ENCODE measurements at regions not wholly inside any gene's neighbourhood (a gene's known extent, or its start where the extent isn't known, plus 50 kb on each side); places are given as distances from the start of the nearest gene placed in this dataset.

GRCh38 chr6:169162752-169163407 is 90.8 kb downstream of the THBS2 start:
- H2AFZ ChIP-seq (ENCODE audit: low read depth, low read length), result no peak overlapping the region
- H4K91ac ChIP-seq (ENCODE audit: low read length), result no peak overlapping the region
- no peaks in the 10 kb centered on the region for H3K36me3 ChIP-seq (ENCODE audit: control insufficient read depth in 1 of 2, insufficient read depth in 2 of 2, low read depth in 1 of 2, low read length in 2 of 2)
- H2BK15ac ChIP-seq (ENCODE audit: low read depth, poor library complexity, severe bottlenecking), result no peak overlapping the region
- no peak overlapping the region for H3K4me2 ChIP-seq (ENCODE audit: low read length, poor library complexity, severe bottlenecking)
- no peak overlapping the region for H3K27ac ChIP-seq (ENCODE audit: low read length, poor library complexity, severe bottlenecking)
- peak overlapping the region; percentile 17 for H2AK5ac ChIP-seq (ENCODE audit: low read length, severe bottlenecking)
- peak overlapping the region; percentile 67 for H3K9ac ChIP-seq (ENCODE audit: low read length)
- no peak overlapping the region for H2BK120ac ChIP-seq (ENCODE audit: low read depth, low read length)
- H3K4ac ChIP-seq (ENCODE audit: low read depth in 1 of 2, low read length in 2 of 2), result no peak overlapping the region
- H3K23ac ChIP-seq (ENCODE audit: low read length in 2 of 2), result no peak overlapping the region
- no peak overlapping the region for H3K14ac ChIP-seq (ENCODE audit: low read length in 2 of 2)
- 68% methylated on average over 11 of the region's 12 CpGs for WGBS
- no peak overlapping the region for H3K18ac ChIP-seq (ENCODE audit: low read depth in 1 of 2, low read length in 2 of 2)
- H3K9me3 ChIP-seq (ENCODE audit: control insufficient read depth, low read length), result no peaks in the 10 kb centered on the region
- H3K79me1 ChIP-seq (replicated peaks; ENCODE audit: low read length, poor library complexity, severe bottlenecking), result no peaks in the 10 kb centered on the region
- no peak overlapping the region for H2BK5ac ChIP-seq (ENCODE audit: low read depth, low read length, poor library complexity, severe bottlenecking)
- peaks cover 19% of the 10 kb centered on the region for H3K4me1 ChIP-seq (ENCODE audit: control insufficient read depth, insufficient read depth, low read depth, low read length)
- H3K27me3 ChIP-seq (ENCODE audit: control insufficient read depth in 1 of 2, insufficient read depth in 1 of 2, low read length in 2 of 2), result no peaks in the 10 kb centered on the region
- H4K8ac ChIP-seq (ENCODE audit: low read length), result no peak overlapping the region
- peak; percentile 85 for DNase-seq
- no peak overlapping the region for H2BK12ac ChIP-seq (ENCODE audit: low read length in 2 of 2)
- H3K4me3 ChIP-seq (ENCODE audit: insufficient read depth in 1 of 2, low read depth in 1 of 2, low read length in 2 of 2), result peak overlapping the region in 1 of 2 experiments; percentile 46

GRCh38 chr6:169162249-169162648 is 91.4 kb downstream of the THBS2 start:
- H3K4ac ChIP-seq (ENCODE audit: low read depth in 1 of 2, low read length in 2 of 2), result no peak overlapping the region
- peak overlapping the region in 1 of 2 experiments; percentile 46 for H3K4me3 ChIP-seq (ENCODE audit: insufficient read depth in 1 of 2, low read depth in 1 of 2, low read length in 2 of 2)
- H2BK5ac ChIP-seq (ENCODE audit: low read depth, low read length, poor library complexity, severe bottlenecking), result no peak overlapping the region
- no peak overlapping the region for H4K91ac ChIP-seq (ENCODE audit: low read length)
- no peak overlapping the region for H3K18ac ChIP-seq (ENCODE audit: low read depth in 1 of 2, low read length in 2 of 2)
- no peak overlapping the region for H2BK12ac ChIP-seq (ENCODE audit: low read length in 2 of 2)
- no peak overlapping the region for H3K4me2 ChIP-seq (ENCODE audit: low read length, poor library complexity, severe bottlenecking)
- H3K4me1 ChIP-seq (ENCODE audit: control insufficient read depth, insufficient read depth, low read depth, low read length), result peaks cover 16% of the 10 kb centered on the region
- H3K79me1 ChIP-seq (replicated peaks; ENCODE audit: low read length, poor library complexity, severe bottlenecking), result no peaks in the 10 kb centered on the region
- no peaks in the 10 kb centered on the region for H3K27me3 ChIP-seq (ENCODE audit: control insufficient read depth in 1 of 2, insufficient read depth in 1 of 2, low read length in 2 of 2)
- no peak overlapping the region for H3K23ac ChIP-seq (ENCODE audit: low read length in 2 of 2)
- H2AK5ac ChIP-seq (ENCODE audit: low read length, severe bottlenecking), result no peak overlapping the region
- peak overlapping the region; percentile 67 for H3K9ac ChIP-seq (ENCODE audit: low read length)
- H3K9me3 ChIP-seq (ENCODE audit: control insufficient read depth, low read length), result no peaks in the 10 kb centered on the region
- no peak overlapping the region for H2BK15ac ChIP-seq (ENCODE audit: low read depth, poor library complexity, severe bottlenecking)
- no peak overlapping the region for H4K8ac ChIP-seq (ENCODE audit: low read length)
- H2AFZ ChIP-seq (ENCODE audit: low read depth, low read length), result no peak overlapping the region
- no peak overlapping the region for H3K14ac ChIP-seq (ENCODE audit: low read length in 2 of 2)
- no peak for DNase-seq
- no peak overlapping the region for H2BK120ac ChIP-seq (ENCODE audit: low read depth, low read length)
- 94% methylated on average over 23 of the region's 23 CpGs for WGBS
- H3K36me3 ChIP-seq (ENCODE audit: control insufficient read depth in 1 of 2, insufficient read depth in 2 of 2, low read depth in 1 of 2, low read length in 2 of 2), result no peaks in the 10 kb centered on the region
- H3K27ac ChIP-seq (ENCODE audit: low read length, poor library complexity, severe bottlenecking), result no peak overlapping the region

- Histone ChIP-seq H2BK15ac (ENCODE audit: low read depth, poor library complexity, severe bottlenecking) (no peak overlapping the region), H3K79me1 (replicated peaks; ENCODE audit: low read length, poor library complexity, severe bottlenecking) (no peaks in the 10 kb centered on the region), H4K91ac (ENCODE audit: low read length) (no peak overlapping the region), H2BK12ac (ENCODE audit: low read length in 2 of 2) (no peak overlapping the region), H3K36me3 (ENCODE audit: control insufficient read depth in 1 of 2, insufficient read depth in 2 of 2, low read depth in 1 of 2, low read length in 2 of 2) (no peaks in the 10 kb centered on the region), H3K14ac (ENCODE audit: low read length in 2 of 2) (no peak overlapping the region), H2BK5ac (ENCODE audit: low read depth, low read length, poor library complexity, severe bottlenecking) (no peak overlapping the region), H3K18ac (ENCODE audit: low read depth in 1 of 2, low read length in 2 of 2) (no peak overlapping the region), H2AFZ (ENCODE audit: low read depth, low read length) (no peak overlapping the region), H3K23ac (ENCODE audit: low read length in 2 of 2) (no peak overlapping the region), H2AK5ac (ENCODE audit: low read length, severe bottlenecking) (no peak overlapping the region), H3K9me3 (ENCODE audit: control insufficient read depth, low read length) (no peaks in the 10 kb centered on the region), H2BK120ac (ENCODE audit: low read depth, low read length) (no peak overlapping the region), H3K4me1 (ENCODE audit: control insufficient read depth, insufficient read depth, low read depth, low read length) (peaks cover 16% of the 10 kb centered on the region), H3K9ac (ENCODE audit: low read length) (no peak overlapping the region), H3K4me2 (ENCODE audit: low read length, poor library complexity, severe bottlenecking) (no peak overlapping the region), H3K4me3 (ENCODE audit: insufficient read depth in 1 of 2, low read depth in 1 of 2, low read length in 2 of 2) (no peak overlapping the region), H4K8ac (ENCODE audit: low read length) (no peak overlapping the region), H3K27me3 (ENCODE audit: control insufficient read depth in 1 of 2, insufficient read depth in 1 of 2, low read length in 2 of 2) (no peaks in the 10 kb centered on the region), H3K27ac (ENCODE audit: low read length, poor library complexity, severe bottlenecking) (no peak overlapping the region), H3K4ac (ENCODE audit: low read depth in 1 of 2, low read length in 2 of 2) (no peak overlapping the region)
- WGBS, result 82% methylated on average over 13 of the region's 13 CpGs
- DNase-seq, result no peak
Measured at GRCh38 chr6:169161572-169162167, 92.0 kb downstream of the THBS2 start.

- H4K91ac ChIP-seq (ENCODE audit: low read length), result no peak overlapping the region
- 89% methylated on average over 15 of the region's 15 CpGs for WGBS
- no peak overlapping the region for H2AFZ ChIP-seq (ENCODE audit: low read depth, low read length)
Measured at GRCh38 chr6:169160855-169161560, 92.6 kb downstream of the THBS2 start.

More at GRCh38 chr6:169160855-169161560, 92.6 kb downstream of the THBS2 start:
- H2BK5ac ChIP-seq (ENCODE audit: low read depth, low read length, poor library complexity, severe bottlenecking), result no peak overlapping the region
- no peak overlapping the region for H2BK120ac ChIP-seq (ENCODE audit: low read depth, low read length)
- no peak overlapping the region for H3K14ac ChIP-seq (ENCODE audit: low read length in 2 of 2)
- H4K8ac ChIP-seq (ENCODE audit: low read length), result no peak overlapping the region
- no peak overlapping the region for H3K23ac ChIP-seq (ENCODE audit: low read length in 2 of 2)
- H3K4me2 ChIP-seq (ENCODE audit: low read length, poor library complexity, severe bottlenecking), result no peak overlapping the region
- H2BK15ac ChIP-seq (ENCODE audit: low read depth, poor library complexity, severe bottlenecking), result no peak overlapping the region
- H3K9ac ChIP-seq (ENCODE audit: low read length), result no peak overlapping the region
- no peak overlapping the region for H2BK12ac ChIP-seq (ENCODE audit: low read length in 2 of 2)
- no peak overlapping the region for H3K27ac ChIP-seq (ENCODE audit: low read length, poor library complexity, severe bottlenecking)
- H3K18ac ChIP-seq (ENCODE audit: low read depth in 1 of 2, low read length in 2 of 2), result no peak overlapping the region
- H3K27me3 ChIP-seq (ENCODE audit: control insufficient read depth in 1 of 2, insufficient read depth in 1 of 2, low read length in 2 of 2), result no peaks in the 10 kb centered on the region
- H3K36me3 ChIP-seq (ENCODE audit: control insufficient read depth in 1 of 2, insufficient read depth in 2 of 2, low read depth in 1 of 2, low read length in 2 of 2), result no peaks in the 10 kb centered on the region
- H3K9me3 ChIP-seq (ENCODE audit: control insufficient read depth, low read length), result no peaks in the 10 kb centered on the region
- H3K4me3 ChIP-seq (ENCODE audit: insufficient read depth in 1 of 2, low read depth in 1 of 2, low read length in 2 of 2), result no peak overlapping the region
- no peaks in the 10 kb centered on the region for H3K79me1 ChIP-seq (replicated peaks; ENCODE audit: low read length, poor library complexity, severe bottlenecking)
- no peak for DNase-seq
- H2AK5ac ChIP-seq (ENCODE audit: low read length, severe bottlenecking), result no peak overlapping the region
- H3K4ac ChIP-seq (ENCODE audit: low read depth in 1 of 2, low read length in 2 of 2), result no peak overlapping the region
- peaks cover 16% of the 10 kb centered on the region for H3K4me1 ChIP-seq (ENCODE audit: control insufficient read depth, insufficient read depth, low read depth, low read length)
